IMR-90 (cell line): ENCODE measurements at regions not wholly inside any gene's neighbourhood (a gene's known extent, or its start where the extent isn't known, plus 50 kb on each side); places are given as distances from the start of the nearest gene placed in this dataset.
"Not testable (repeated sequence)": the region's sequence is repeated elsewhere in the genome, so short reads cannot be mapped to it uniquely, and the experiment has no call there.

Experiments used
- ATAC-seq: fragments of 200-7000 bp; cut with Tn5 transposase; 2 replicates; pipeline ENCODE4 v1.9.1; 2020; ENCODE audit warnings: low read depth, mild to moderate bottlenecking, moderate library complexity
- BruUV-seq: library from RNA; stranded (reverse); fragments of 400-500 nt; replicated peaks from 2 replicates; lab custom pipeline; 2021; lab: Mats Ljungman, UMichigan
- CTCF ChIA-PET: fragments of 300-600 bp; formaldehyde crosslinking; extraction: SDS; loops from one replicate; lab custom pipeline; 2021; ENCODE audit warnings: antibody characterized with exemption; lab: Yijun Ruan, JAX
- POLR2A ChIA-PET: fragments of 300-600 bp; sonication (Branson Sonifier 250); formaldehyde crosslinking; loops from one replicate; lab custom pipeline; 2022; ENCODE audit warnings: antibody characterized with exemption; ENCODE audit not compliant: unreplicated experiment; lab: Charles Lee
- DNase-seq: peaks from one replicate; pipeline ENCODE4 v3.0.0; 2013
- H2AFZ ChIP-seq: replicated peaks from 2 replicates; pipeline ENCODE3; 2013; ENCODE audit warnings: low read length, mild to moderate bottlenecking; ENCODE audit not compliant: poor library complexity
- H2AK5ac ChIP-seq: 2 replicates; pipeline ENCODE4 v1.6.1; 2013; ENCODE audit warnings: low read depth, low read length, inconsistent platforms
- H2AK9ac ChIP-seq: replicated peaks from 2 replicates; pipeline ENCODE3; 2013; ENCODE audit warnings: mild to moderate bottlenecking, low read depth, low read length, moderate library complexity; ENCODE audit not compliant: poor library complexity
- H2BK120ac ChIP-seq: 2 replicates; pipeline ENCODE4 v1.6.1; 2013; ENCODE audit warnings: low read depth, low read length, inconsistent platforms
- H2BK15ac ChIP-seq: 3 replicates; pipeline ENCODE4 v1.6.1; 2013; ENCODE audit warnings: low read depth, low read length, inconsistent platforms
- H2BK20ac ChIP-seq: 2 replicates; pipeline ENCODE4 v1.6.1; 2013; ENCODE audit warnings: low read depth, mild to moderate bottlenecking, inconsistent platforms, low read length, moderate library complexity
- H2BK5ac ChIP-seq: 2 replicates; pipeline ENCODE4 v1.6.1; 2013; ENCODE audit warnings: mild to moderate bottlenecking, low read depth, low read length, inconsistent platforms; ENCODE audit not compliant: poor library complexity, severe bottlenecking
- H3K14ac ChIP-seq: replicated peaks from 2 replicates; pipeline ENCODE4 v1.6.1; 2013; ENCODE audit warnings: low read depth, low read length, inconsistent platforms
- H3K18ac ChIP-seq: 2 replicates; pipeline ENCODE4 v1.6.1; 2013; ENCODE audit warnings: low read depth, low read length, control low read depth
- H3K23ac ChIP-seq: 2 replicates; pipeline ENCODE4 v1.6.1; 2013; ENCODE audit warnings: low read depth, low read length, inconsistent platforms
- H3K27ac ChIP-seq: 2 replicates; pipeline ENCODE4 v1.5.1; 2013; ENCODE audit warnings: mild to moderate bottlenecking, control low read depth, low read length; ENCODE audit not compliant: insufficient read depth
- H3K27me3 ChIP-seq: 2 replicates; pipeline ENCODE4 v1.6.1; 2013; ENCODE audit warnings: low read length; ENCODE audit not compliant: control insufficient read depth, insufficient read depth
- H3K36me3 ChIP-seq: 2 replicates; pipeline ENCODE4 v1.6.1; 2013; ENCODE audit warnings: low read length, mixed read lengths; ENCODE audit not compliant: control insufficient read depth, insufficient read depth
- H3K4ac ChIP-seq: 2 replicates; pipeline ENCODE4 v1.6.1; 2013; ENCODE audit warnings: low read depth, low read length, inconsistent platforms
- H3K4me1 ChIP-seq: 2 replicates; pipeline ENCODE4 v1.6.1; 2013; ENCODE audit warnings: low read length, mixed read lengths; ENCODE audit not compliant: control insufficient read depth, insufficient read depth
- H3K4me2 ChIP-seq: 2 replicates; pipeline ENCODE4 v1.6.1; 2013; ENCODE audit warnings: low read depth, mild to moderate bottlenecking, control low read depth, low read length, moderate library complexity
- H3K4me3 ChIP-seq: 2 replicates; pipeline ENCODE4 v1.5.1; 2013; ENCODE audit warnings: low read depth, mild to moderate bottlenecking, control low read depth, low read length, moderate library complexity; ENCODE audit not compliant: insufficient read depth
- H3K56ac ChIP-seq: 2 replicates; pipeline ENCODE4 v1.6.1; 2013; ENCODE audit warnings: low read length, inconsistent platforms; ENCODE audit not compliant: insufficient read depth; ENCODE audit errors: extremely low read depth
- H3K79me1 ChIP-seq, 2 experiments: 2 replicates each; pipeline ENCODE4 v1.6.1; 2013; ENCODE audit warnings: low read length in 2 of 2, inconsistent platforms in 1 of 2, low read depth in 1 of 2
- H3K9ac ChIP-seq: 2 replicates; pipeline ENCODE4 v1.6.1; 2013; ENCODE audit warnings: low read depth, low read length, control low read depth
- H3K9me1 ChIP-seq: 2 replicates; pipeline ENCODE4 v1.6.1; 2013; ENCODE audit warnings: low read length, inconsistent platforms; ENCODE audit not compliant: insufficient read depth
- H3K9me3 ChIP-seq: 2 replicates; pipeline ENCODE4 v1.6.1; 2013; ENCODE audit warnings: low read length; ENCODE audit not compliant: control insufficient read depth, insufficient read depth
- H4K20me1 ChIP-seq: 2 replicates; pipeline ENCODE4 v1.6.1; 2013; ENCODE audit warnings: low read length, inconsistent platforms; ENCODE audit not compliant: insufficient read depth
- H4K5ac ChIP-seq: 2 replicates; pipeline ENCODE4 v1.6.1; 2013; ENCODE audit warnings: mild to moderate bottlenecking, low read depth, low read length, control low read depth
- H4K8ac ChIP-seq, 2 experiments: 2 replicates each; pipeline ENCODE4 v1.6.1; 2013; ENCODE audit warnings: low read depth in 2 of 2, low read length in 2 of 2, control low read depth in 1 of 2, inconsistent platforms in 1 of 2
- H4K91ac ChIP-seq: 2 replicates; pipeline ENCODE4 v1.6.1; 2013; ENCODE audit warnings: low read depth, low read length, inconsistent platforms; ENCODE audit not compliant: insufficient read depth
- WGBS, 2 experiments: methylation state at CpG; one replicate each; pipeline versions ENCODE4 v1.1.5 to v1.1.7; 2013; ENCODE audit warnings: missing lambda C conversion rate in 2 of 2; ENCODE audit not compliant: insufficient read length in 1 of 2; ENCODE audit errors: extremely low coverage in 2 of 2; 5-methylcytosine and 5-hydroxymethylcytosine counted together
- dilution Hi-C: fragments of 300-500 bp; cut with HindIII; formaldehyde crosslinking; loops from one replicate; pipeline ENCODE4 v1.14.3; 2018; ENCODE audit warnings: low sequenced_read_pairs; ENCODE audit not compliant: unreplicated experiment
- in situ Hi-C: fragments of 300-500 bp; cut with MboI; formaldehyde crosslinking; loops from 3 replicates; pipeline ENCODE4 v1.14.3; 2019; ENCODE audit warnings: low sequenced_read_pairs, inconsistent platforms, mixed read lengths
- intact Hi-C: fragments of 100-400 bp; cut with micrococcal nuclease; formaldehyde crosslinking; loops from 2 replicates; pipeline ENCODE4 v1.10.0; 2022

- WGBS, 2 experiments: no CpG with 5 or more reads among the region's 4 CpGs
- H2AK9ac ChIP-seq, ATAC-seq, H3K56ac ChIP-seq, H3K9me3 ChIP-seq, H3K4me2 ChIP-seq, in situ Hi-C loops, H3K9ac ChIP-seq, H4K20me1 ChIP-seq, H2AK5ac ChIP-seq, H4K5ac ChIP-seq, H4K91ac ChIP-seq, DNase-seq, H3K4me3 ChIP-seq, POLR2A ChIA-PET, H3K36me3 ChIP-seq, H3K14ac ChIP-seq, H2AFZ ChIP-seq, H2BK15ac ChIP-seq, BruUV-seq, H3K23ac ChIP-seq, dilution Hi-C loops, H2BK20ac ChIP-seq, H3K79me1 ChIP-seq, H2BK120ac ChIP-seq, H3K27ac ChIP-seq, H3K9me1 ChIP-seq, H4K8ac ChIP-seq, H3K4ac ChIP-seq, H2BK5ac ChIP-seq, H3K4me1 ChIP-seq, CTCF ChIA-PET, H3K18ac ChIP-seq: not testable (repeated sequence)
- H3K27me3 ChIP-seq: peaks cover 10% of the 10 kb centered on the region
- intact Hi-C loops: loop anchor here (10.0 kb wide), 1 partner anchor 63 kb away; no protein-coding TSS in a partner anchor
Observed at GRCh38 chr19:14287837-14288236, 81.9 kb upstream of the ADGRL1 start.

- H2BK15ac ChIP-seq, H4K20me1 ChIP-seq, H3K4me1 ChIP-seq, H3K9me3 ChIP-seq, H3K18ac ChIP-seq, H3K9ac ChIP-seq, H2AK9ac ChIP-seq, dilution Hi-C loops, BruUV-seq, H4K5ac ChIP-seq, H2BK20ac ChIP-seq, H3K27ac ChIP-seq, in situ Hi-C loops, POLR2A ChIA-PET, H2AFZ ChIP-seq, H3K23ac ChIP-seq, H3K4ac ChIP-seq, H3K79me1 ChIP-seq, ATAC-seq, H3K9me1 ChIP-seq, H2BK120ac ChIP-seq, H3K4me2 ChIP-seq, H2BK5ac ChIP-seq, H3K36me3 ChIP-seq, H3K27me3 ChIP-seq, H4K8ac ChIP-seq, H2AK5ac ChIP-seq, H4K91ac ChIP-seq, DNase-seq, H3K4me3 ChIP-seq, CTCF ChIA-PET, H3K14ac ChIP-seq, H3K56ac ChIP-seq: not testable (repeated sequence)
- intact Hi-C loops: loop anchor here (10.0 kb wide), 1 partner anchor 62 kb away; no protein-coding TSS in a partner anchor
- 48% methylated on average over 2 of the region's 4 CpGs; no CpG with 5 or more reads in 1 of the 2 experiments for WGBS, 2 experiments
Observed at GRCh38 chr19:14286594-14286993, 80.6 kb upstream of the ADGRL1 start.
